K562 (cell line): ENCODE measurements at regions not wholly inside any gene's neighbourhood (a gene's known extent, or its start where the extent isn't known, plus 50 kb on each side); places are given as distances from the start of the nearest gene placed in this dataset.

Experiments
- ATAC-seq: fragments of 200-7000 bp; cut with Tn5 transposase; 3 replicates; pipeline ENCODE4 v1.9.1; 2020; ENCODE audit warnings: moderate library complexity
- BruUV-seq: library from RNA; stranded (reverse); fragments of 400-500 nt; replicated peaks from 2 replicates; lab custom pipeline; 2021; lab: Mats Ljungman, UMichigan
- CTCF ChIA-PET: fragments of 300-600 bp; formaldehyde crosslinking; extraction: SDS; loops from one replicate; lab custom pipeline; 2021; ENCODE audit warnings: low intra/inter-chr PET ratio; lab: Yijun Ruan, JAX
- POLR2A ChIA-PET: fragments of 300-600, 350-650 bp; sonication (Branson Sonifier 250); formaldehyde crosslinking; extraction: SDS; loops from one replicate; lab custom pipeline; 2021; ENCODE audit warnings: antibody characterized with exemption, inconsistent platforms; lab: Yijun Ruan, JAX
- DNase-seq, 4 experiments: peaks; one replicate each; pipeline versions ENCODE4 v3.0.0 to v3.0.0-alpha.2; 2011 to 2018; ENCODE audit warnings: low spot score in 3 of 4, mixed read lengths in 3 of 4; ENCODE audit errors: extremely low read depth in 1 of 4
- FAIRE-seq: peaks from 2 replicates; lab custom pipeline; 2011; peaks lifted over from hg19 to GRCh38; lab: Jason Lieb, UNC
- H2AFZ ChIP-seq: 2 replicates; pipeline ENCODE4 v1.6.0; 2011; ENCODE audit warnings: low read depth, low read length, control low read depth, inconsistent platforms
- H3K27ac ChIP-seq: fragments of 200-600 bp; 3 replicates; pipeline ENCODE4 v1.8.0; 2011; ENCODE audit warnings: low read depth, mild to moderate bottlenecking, control low read depth, inconsistent platforms, low read length, moderate library complexity, mixed read lengths; ENCODE audit errors: extremely low read depth
- H3K27me3 ChIP-seq, 2 experiments: fragments of 300-600 bp in 1 of 2; 2 replicates in 1 of 2; 3 replicates in 1 of 2; pipeline versions ENCODE4 v1.6.0 to v1.8.0; 2011; ENCODE audit warnings: inconsistent platforms in 2 of 2, low read length in 2 of 2, mild to moderate bottlenecking in 1 of 2, mixed read lengths in 1 of 2, moderate library complexity in 1 of 2; ENCODE audit not compliant: control insufficient read depth in 2 of 2, insufficient read depth in 2 of 2
- H3K36me3 ChIP-seq: fragments of 300-600 bp; 3 replicates; pipeline ENCODE4 v1.8.0; 2011; ENCODE audit warnings: mild to moderate bottlenecking, low read length, inconsistent platforms; ENCODE audit not compliant: control insufficient read depth, insufficient read depth
- H3K4me1 ChIP-seq, 2 experiments: fragments of 200-600 bp in 1 of 2; replicated peaks in 1 of 2; 2 replicates in 1 of 2; 3 replicates in 1 of 2; pipeline versions ENCODE4 v1.5.1 to v1.8.0; 2011; ENCODE audit warnings: inconsistent platforms in 2 of 2, low read length in 2 of 2, mild to moderate bottlenecking in 1 of 2, mixed read lengths in 1 of 2, moderate library complexity in 1 of 2; ENCODE audit not compliant: control insufficient read depth in 2 of 2, insufficient read depth in 2 of 2
- H3K4me2 ChIP-seq: 2 replicates; pipeline ENCODE4 v1.6.1; 2011; ENCODE audit warnings: low read length, control low read depth, inconsistent platforms, mixed read lengths; ENCODE audit not compliant: insufficient read depth
- H3K4me3 ChIP-seq: fragments of 200-600 bp; sonication (generic), shearing (Covaris generic); 2 replicates; pipeline ENCODE4 v1.5.1; 2016; ENCODE audit warnings: control low read depth, inconsistent platforms
- H3K79me2 ChIP-seq: fragments of 200-600 bp; 3 replicates; pipeline ENCODE4 v1.8.0; 2011; ENCODE audit warnings: low read length, inconsistent platforms; ENCODE audit not compliant: control insufficient read depth, insufficient read depth
- H3K9ac ChIP-seq, 2 experiments: 2 replicates each; pipeline versions ENCODE4 v1.6.0 to v1.6.1; 2011; ENCODE audit warnings: low read depth in 2 of 2, low read length in 2 of 2, control low read depth in 1 of 2, inconsistent platforms in 1 of 2, mild to moderate bottlenecking in 1 of 2, mixed read lengths in 1 of 2; ENCODE audit not compliant: insufficient read depth in 1 of 2
- H3K9me1 ChIP-seq: one replicate; pipeline ENCODE4 v1.6.0; 2011; ENCODE audit warnings: inconsistent platforms, mild to moderate bottlenecking, low read length, moderate library complexity; ENCODE audit not compliant: control insufficient read depth, insufficient read depth
- H3K9me3 ChIP-seq: replicated peaks from 2 replicates; pipeline ENCODE4 v1.5.1; 2011; ENCODE audit warnings: low read depth, low read length, inconsistent platforms; ENCODE audit not compliant: control insufficient read depth, insufficient read depth
- H4K20me1 ChIP-seq: replicated peaks from 2 replicates; pipeline ENCODE4 v1.6.1; 2011; ENCODE audit warnings: low read length, inconsistent platforms, mixed read lengths; ENCODE audit not compliant: control insufficient read depth, insufficient read depth
- CBFB ChIP-seq: sonication (generic); formaldehyde crosslinking; IDR thresholded peaks from 2 replicates; pipeline ENCODE4 v1.4.0; 2020; ENCODE audit warnings: mild to moderate bottlenecking, missing genetic modification reagents
- FOXJ3 ChIP-seq: sonication (generic); formaldehyde crosslinking; IDR thresholded peaks from 2 replicates; pipeline ENCODE4 v1.4.0; 2020; ENCODE audit warnings: mild to moderate bottlenecking, missing genetic modification reagents
- HDAC3 ChIP-seq: fragments of 450-650 bp; IDR thresholded peaks from 2 replicates; pipeline ENCODE4 v1.6.1; 2018; ENCODE audit warnings: borderline replicate concordance, mild to moderate bottlenecking, moderate library complexity; ENCODE audit not compliant: partially characterized antibody
- MAFF ChIP-seq: IDR thresholded peaks from 2 replicates; pipeline ENCODE4 v1.6.1; 2012; ENCODE audit warnings: low read length, improper control_type of control experiment
- NONO ChIP-seq, 2 experiments: fragments of 200-400 bp in 1 of 2; fragments of 450-650 bp in 1 of 2; formaldehyde crosslinking in 1 of 2; IDR thresholded peaks; 2 replicates each; pipeline ENCODE4 v1.6.1; 2017; ENCODE audit warnings: low read depth in 2 of 2, mild to moderate bottlenecking in 2 of 2, moderate library complexity in 2 of 2, low read length in 1 of 2
- SIN3B ChIP-seq: fragments of 450-650 bp; IDR thresholded peaks from 2 replicates; pipeline ENCODE4 v1.6.1; 2017; ENCODE audit warnings: low read depth, mild to moderate bottlenecking, moderate library complexity
- SRSF3 ChIP-seq: fragments of 200-400 bp; formaldehyde crosslinking; IDR thresholded peaks from 2 replicates; pipeline ENCODE4 v1.6.1; 2016; ENCODE audit warnings: mild to moderate bottlenecking, low read length, moderate library complexity; ENCODE audit not compliant: insufficient read depth
- ZBTB12 ChIP-seq: fragments of 250-450 bp; sonication (Bioruptor Pico); IDR thresholded peaks from 2 replicates; pipeline ENCODE4 v1.4.0; 2020
- ZKSCAN3 ChIP-seq: fragments of 250-450 bp; sonication (Bioruptor Pico); IDR thresholded peaks from 2 replicates; pipeline ENCODE4 v1.4.0; 2020
- WGBS: fragments of 100-300 bp; shearing (Covaris generic); methylation state at CpG from one replicate; pipeline ENCODE4 v1.1.6; 2016; ENCODE audit warnings: low coverage, mixed read lengths; ENCODE audit not compliant: insufficient coverage; ENCODE audit errors: missing lambda C conversion rate; 5-methylcytosine and 5-hydroxymethylcytosine counted together
- in situ Hi-C: fragments of 300-500 bp; cut with MboI; formaldehyde crosslinking; loops from 4 replicates; pipeline ENCODE4 v1.15.0; 2018; ENCODE audit warnings: inconsistent platforms, mixed read lengths
- intact Hi-C: fragments of 100-400 bp; cut with micrococcal nuclease; formaldehyde crosslinking; loops from 2 replicates; pipeline ENCODE4 v1.14.2; 2022
- TF ChIP-seq, protein P1 (sequence below), 2 experiments: IDR thresholded peaks; 2 replicates each; pipeline ENCODE4 v1.6.1; 2012; ENCODE audit warnings: improper control_type of control experiment in 2 of 2, low read depth in 2 of 2, low read length in 2 of 2, borderline replicate concordance in 1 of 2
- TF ChIP-seq, protein P2 (sequence below): sonication (generic); formaldehyde crosslinking; IDR thresholded peaks from 2 replicates; pipeline ENCODE4 v1.9.0; 2022; ENCODE audit warnings: mild to moderate bottlenecking, missing genetic modification reagents

DNA sequence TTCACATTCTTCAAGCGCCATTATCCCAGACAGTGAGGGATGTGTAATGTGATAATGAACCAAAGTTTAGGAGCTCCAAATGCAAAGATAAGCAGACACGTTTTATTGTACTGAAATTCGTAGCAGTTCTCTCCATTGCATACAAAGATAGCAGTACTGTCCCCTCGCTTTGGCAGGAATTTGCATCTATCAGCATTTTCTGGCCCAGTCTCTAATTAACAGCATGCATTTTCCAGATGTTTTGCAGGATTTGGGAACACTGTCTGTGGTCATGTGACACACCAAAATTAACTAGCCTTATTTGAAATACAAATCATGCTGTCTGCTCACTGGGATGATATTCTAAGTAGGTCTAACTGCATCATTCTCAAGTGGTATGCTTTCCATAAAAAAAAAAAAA, 235.9 kb upstream of the TRPM3 start:
- Histone ChIP-seq H2AFZ (no peak overlapping the region), H3K27ac (no peak overlapping the region), H3K4me3 (no peak overlapping the region), H3K79me2 (no peaks in the 10 kb centered on the region), H3K36me3 (no peaks in the 10 kb centered on the region), H3K27me3 (no peaks in the 10 kb centered on the region), H3K9ac (no peak overlapping the region), H3K9me3 (no peaks in the 10 kb centered on the region), H3K4me2 (no peak overlapping the region), H3K9me1 (no peaks in the 10 kb centered on the region), H4K20me1 (no peaks in the 10 kb centered on the region), H3K4me1 (no peaks in the 10 kb centered on the region)
- no TSS peak for BruUV-seq
- WGBS = 0% methylated on average over 4 of the region's 4 CpGs
- ChIA-PET CTCF (no interaction called here), POLR2A (interaction anchor here (1.1 kb wide), 1 partner anchor 17 kb away, joined by 3 read pairs; no protein-coding TSS in a partner anchor)
- no peak for FAIRE-seq
- ATAC-seq = no peak
- in situ Hi-C loops (no loop called here), intact Hi-C loops (loop anchor here (10.0 kb wide), 1 partner anchor 97 kb away; no protein-coding TSS in a partner anchor)
- no peak for DNase-seq
- TF ChIP-seq MAFF (0 out of 2 replicates have a peak, but pooled peaks have one; percentile 5), SRSF3 (no peak), HDAC3 (no peak)

GRCh38 chr9:71355884-71356283, 234.5 kb upstream of the TRPM3 start:
- Histone ChIP-seq H3K27me3 (no peaks in the 10 kb centered on the region), H3K79me2 (no peaks in the 10 kb centered on the region), H3K9me3 (no peaks in the 10 kb centered on the region), H3K9ac (no peak overlapping the region), H3K4me1 (no peaks in the 10 kb centered on the region), H3K36me3 (no peaks in the 10 kb centered on the region), H3K9me1 (no peaks in the 10 kb centered on the region), H3K4me3 (no peak overlapping the region), H3K4me2 (no peak overlapping the region), H3K27ac (no peak overlapping the region), H4K20me1 (no peaks in the 10 kb centered on the region), H2AFZ (no peak overlapping the region)
- CTCF ChIA-PET = no interaction called here
- DNase-seq = no peak
- TF ChIP-seq, protein P1, sequence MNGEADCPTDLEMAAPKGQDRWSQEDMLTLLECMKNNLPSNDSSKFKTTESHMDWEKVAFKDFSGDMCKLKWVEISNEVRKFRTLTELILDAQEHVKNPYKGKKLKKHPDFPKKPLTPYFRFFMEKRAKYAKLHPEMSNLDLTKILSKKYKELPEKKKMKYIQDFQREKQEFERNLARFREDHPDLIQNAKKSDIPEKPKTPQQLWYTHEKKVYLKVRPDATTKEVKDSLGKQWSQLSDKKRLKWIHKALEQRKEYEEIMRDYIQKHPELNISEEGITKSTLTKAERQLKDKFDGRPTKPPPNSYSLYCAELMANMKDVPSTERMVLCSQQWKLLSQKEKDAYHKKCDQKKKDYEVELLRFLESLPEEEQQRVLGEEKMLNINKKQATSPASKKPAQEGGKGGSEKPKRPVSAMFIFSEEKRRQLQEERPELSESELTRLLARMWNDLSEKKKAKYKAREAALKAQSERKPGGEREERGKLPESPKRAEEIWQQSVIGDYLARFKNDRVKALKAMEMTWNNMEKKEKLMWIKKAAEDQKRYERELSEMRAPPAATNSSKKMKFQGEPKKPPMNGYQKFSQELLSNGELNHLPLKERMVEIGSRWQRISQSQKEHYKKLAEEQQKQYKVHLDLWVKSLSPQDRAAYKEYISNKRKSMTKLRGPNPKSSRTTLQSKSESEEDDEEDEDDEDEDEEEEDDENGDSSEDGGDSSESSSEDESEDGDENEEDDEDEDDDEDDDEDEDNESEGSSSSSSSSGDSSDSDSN (IDR thresholded peaks at IDR 0.05; ENCODE audit: borderline replicate concordance in 1 of 2, low read depth in 2 of 2, low read length in 2 of 2) = no peak
- TF ChIP-seq SIN3B (no peak), NONO (IDR thresholded peaks at IDR 0.05; ENCODE audit: low read depth in 2 of 2, low read length in 1 of 2) (no peak), ZKSCAN3 (no peak), ZBTB12 (no peak), FOXJ3 (CRISPR knock-in tag) (no peak), CBFB (no peak)
- TF ChIP-seq, protein P2, sequence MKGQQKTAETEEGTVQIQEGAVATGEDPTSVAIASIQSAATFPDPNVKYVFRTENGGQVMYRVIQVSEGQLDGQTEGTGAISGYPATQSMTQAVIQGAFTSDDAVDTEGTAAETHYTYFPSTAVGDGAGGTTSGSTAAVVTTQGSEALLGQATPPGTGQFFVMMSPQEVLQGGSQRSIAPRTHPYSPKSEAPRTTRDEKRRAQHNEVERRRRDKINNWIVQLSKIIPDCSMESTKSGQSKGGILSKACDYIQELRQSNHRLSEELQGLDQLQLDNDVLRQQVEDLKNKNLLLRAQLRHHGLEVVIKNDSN (CRISPR knock-in tag) = no peak
- POLR2A ChIA-PET = no interaction called here
- WGBS = 2% methylated on average over 4 of the region's 4 CpGs
- no peak for FAIRE-seq
- BruUV-seq = no TSS peak
- intact Hi-C loops (loop anchor here (10.0 kb wide), 1 partner anchor 99 kb away; no protein-coding TSS in a partner anchor), in situ Hi-C loops (no loop called here)
- no peak for ATAC-seq
